B cell (primary cell): ENCODE measurements at regions not wholly inside any gene's neighbourhood (a gene's known extent, or its start where the extent isn't known, plus 50 kb on each side); places are given as distances from the start of the nearest gene placed in this dataset.

Experiments
- ATAC-seq: fragments of 200-7000 bp; cut with Tn5 transposase; one replicate; pipeline ENCODE4 v1.10.0; 2021; ENCODE audit warnings: low read depth, mild to moderate bottlenecking, moderate number of reproducible peaks, moderate library complexity
- CTCF ChIA-PET: fragments of 350-600 bp; sonication (Branson Sonifier 250); formaldehyde crosslinking; loops from one replicate; lab custom pipeline; 2021; ENCODE audit warnings: antibody characterized with exemption, inconsistent platforms; lab: Charles Lee
- POLR2A ChIA-PET: fragments of 350-600 bp; sonication (Branson Sonifier 250); formaldehyde crosslinking; loops from one replicate; lab custom pipeline; 2021; ENCODE audit warnings: antibody characterized with exemption; lab: Charles Lee
- DNase-seq: peaks from one replicate; pipeline ENCODE4 v3.0.0; 2013
- H2AFZ ChIP-seq: 2 replicates; pipeline ENCODE4 v1.6.1; 2012; ENCODE audit warnings: mild to moderate bottlenecking, low read depth, low read length; ENCODE audit not compliant: insufficient read depth, poor library complexity, severe bottlenecking
- H3K27ac ChIP-seq, 2 donors: 1 replicate in 1 of 2; 2 replicates in 1 of 2; pipeline ENCODE4 v1.5.1; 2012 to 2013; ENCODE audit warnings: low read length in 2 of 2, mild to moderate bottlenecking in 2 of 2, moderate library complexity in 1 of 2
- H3K27me3 ChIP-seq, 4 experiments: fragments of 200-600 bp in 1 of 4; sonication (generic) in 1 of 4; replicated peaks in 1 of 4; 1 replicate in 2 of 4; 2 replicates in 2 of 4; pipeline versions ENCODE4 v1.6.1 to v1.7.0; 2013 to 2016; ENCODE audit warnings: low read length in 3 of 4, mild to moderate bottlenecking in 2 of 4, mixed read lengths in 1 of 4, moderate library complexity in 1 of 4; ENCODE audit not compliant: insufficient read depth in 4 of 4, control insufficient read depth in 3 of 4; ENCODE audit errors: control extremely low read depth in 1 of 4
- H3K36me3 ChIP-seq, 2 experiments: replicated peaks in 1 of 2; 1 replicate in 1 of 2; 2 replicates in 1 of 2; pipeline versions ENCODE4 v1.6.1 to v1.7.1; 2013; ENCODE audit warnings: low read length in 1 of 2; ENCODE audit not compliant: insufficient read depth in 2 of 2, control insufficient read depth in 1 of 2; ENCODE audit errors: control extremely low read depth in 1 of 2, extremely low read depth in 1 of 2
- H3K4me1 ChIP-seq, 2 donors: fragments of 200-600 bp in 1 of 2; sonication (generic) in 1 of 2; 1 replicate in 1 of 2; 2 replicates in 1 of 2; pipeline versions ENCODE4 v1.5.1 to v1.6.1; 2013 to 2017; ENCODE audit warnings: low read length in 2 of 2; ENCODE audit not compliant: control insufficient read depth in 2 of 2, insufficient read depth in 2 of 2
- H3K4me2 ChIP-seq: replicated peaks from 2 replicates; pipeline ENCODE3; 2012; ENCODE audit warnings: mild to moderate bottlenecking, low read depth, low read length; ENCODE audit not compliant: poor library complexity, severe bottlenecking
- H3K4me3 ChIP-seq, 5 experiments: fragments of 200-600 bp in 1 of 5; sonication (generic) in 1 of 5; 1 replicate in 3 of 5; 2 replicates in 2 of 5; pipeline versions ENCODE4 v1.5.1 to v1.7.0; 2011 to 2016; ENCODE audit warnings: low read length in 4 of 5, mild to moderate bottlenecking in 4 of 5, low read depth in 2 of 5, control low read depth in 1 of 5, moderate library complexity in 1 of 5; ENCODE audit not compliant: insufficient read depth in 1 of 5; ENCODE audit errors: control extremely low read depth in 1 of 5, extremely low read depth in 1 of 5
- H3K79me2 ChIP-seq: fragments of 200-600 bp; sonication (generic); one replicate; pipeline ENCODE4 v1.6.0; 2016; ENCODE audit warnings: low read length; ENCODE audit not compliant: control insufficient read depth, insufficient read depth
- H3K9ac ChIP-seq: fragments of 200-600 bp; sonication (generic); 2 replicates; pipeline ENCODE4 v1.6.1; 2017; ENCODE audit warnings: mild to moderate bottlenecking, low read length, moderate library complexity
- H3K9me3 ChIP-seq, 3 donors: one replicate each; pipeline versions ENCODE4 v1.6.1 to v1.7.1; 2013; ENCODE audit warnings: low read length in 2 of 3; ENCODE audit not compliant: control insufficient read depth in 2 of 3, insufficient read depth in 1 of 3; ENCODE audit errors: control extremely low read depth in 1 of 3
- H4K20me1 ChIP-seq: 2 replicates; pipeline ENCODE4 v1.6.0; 2012; ENCODE audit warnings: mild to moderate bottlenecking, low read length; ENCODE audit not compliant: insufficient read depth, control insufficient read depth, poor library complexity, severe bottlenecking
- H3K27ac Mint-ChIP-seq: one replicate; pipeline ENCODE4 v1.8.0; 2021; ENCODE audit warnings: mixed read lengths
- H3K27me3 Mint-ChIP-seq: one replicate; pipeline ENCODE4 v1.8.0; 2021; ENCODE audit warnings: mixed read lengths
- H3K4me1 Mint-ChIP-seq: one replicate; pipeline ENCODE4 v1.8.0; 2021; ENCODE audit warnings: mixed read lengths
- H3K4me3 Mint-ChIP-seq: one replicate; pipeline ENCODE4 v1.8.0; 2021; ENCODE audit warnings: mixed read lengths
- H3K9me3 Mint-ChIP-seq: one replicate; pipeline ENCODE4 v1.8.0; 2022; ENCODE audit warnings: mixed read lengths; ENCODE audit not compliant: insufficient read depth
- EZH2 ChIP-seq: IDR thresholded peaks from 2 replicates; pipeline ENCODE4 v1.6.1; 2012; ENCODE audit warnings: borderline replicate concordance, low read depth, mild to moderate bottlenecking, moderate library complexity, low read length; ENCODE audit not compliant: insufficient read depth, poor library complexity, severe bottlenecking
- whole genome bisulfite sequencing: methylation state at CpG from one replicate; pipeline ENCODE4 v1.1.5; 2013; ENCODE audit warnings: missing lambda C conversion rate; ENCODE audit not compliant: insufficient coverage; 5-methylcytosine and 5-hydroxymethylcytosine counted together
- intact Hi-C: fragments of 100-400 bp; cut with micrococcal nuclease; formaldehyde crosslinking; loops from one replicate; pipeline ENCODE4 v1.10.0; 2022
- TF ChIP-seq, protein P1 (sequence below): fragments of 200-600 bp; IDR thresholded peaks from one replicate; pipeline ENCODE4 v1.8.0; 2022; ENCODE audit warnings: antibody characterized with exemption, mild to moderate bottlenecking

DNA sequence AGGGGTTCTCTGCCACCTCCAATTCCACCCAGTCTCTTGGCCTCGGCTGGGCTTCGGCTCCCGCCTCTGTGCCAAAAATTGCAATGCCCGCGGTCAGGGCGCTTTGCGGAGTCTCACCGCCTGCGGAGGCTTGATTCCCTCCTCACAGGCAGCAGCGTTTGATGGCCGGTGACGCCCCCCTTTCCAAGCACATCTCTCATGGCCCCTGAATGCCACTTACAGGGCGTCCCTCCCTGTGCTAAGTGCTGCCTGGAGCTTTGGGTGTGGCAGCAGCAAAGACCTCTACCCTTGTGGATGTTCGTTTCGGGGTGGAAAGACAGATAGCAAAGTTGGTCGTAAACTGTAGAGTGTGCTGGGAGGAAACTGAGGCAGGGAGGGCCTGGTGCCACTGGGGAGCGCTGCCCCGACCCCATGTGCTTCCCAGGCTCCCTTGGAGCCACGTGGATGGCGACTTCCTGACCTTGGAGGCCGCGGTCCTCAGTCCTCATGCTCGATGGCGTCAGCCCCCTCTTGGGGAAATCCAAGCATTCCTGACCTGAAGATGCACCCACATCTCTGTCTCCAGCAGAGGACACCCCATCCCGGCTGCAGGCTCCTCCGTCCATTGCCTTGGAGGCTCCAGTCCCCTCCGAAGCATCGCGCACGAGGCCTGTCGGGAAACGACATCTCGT, 249.2 kb upstream of the IRX4 start:
- Histone ChIP-seq H3K4me1 (no peaks in the 10 kb centered on the region), H4K20me1 (no peaks in the 10 kb centered on the region), H3K4me3 (no peak overlapping the region), H3K36me3 (no peaks in the 10 kb centered on the region), H3K4me2 (no peak overlapping the region), H3K27me3 (no peaks in the 10 kb centered on the region), H3K27ac (no peak overlapping the region), H3K9me3 (peaks cover 0 to 16% (median 0%) of the 10 kb centered on the region in 3 donors), H3K79me2 (no peaks in the 10 kb centered on the region), H2AFZ (no peak overlapping the region), H3K9ac (no peak overlapping the region)
- ChIA-PET CTCF (no interaction called here), POLR2A (no interaction called here)
- ATAC-seq = no peak
- intact Hi-C loops = no loop called here
- TF ChIP-seq EZH2 = no peak
- TF ChIP-seq, protein P1, sequence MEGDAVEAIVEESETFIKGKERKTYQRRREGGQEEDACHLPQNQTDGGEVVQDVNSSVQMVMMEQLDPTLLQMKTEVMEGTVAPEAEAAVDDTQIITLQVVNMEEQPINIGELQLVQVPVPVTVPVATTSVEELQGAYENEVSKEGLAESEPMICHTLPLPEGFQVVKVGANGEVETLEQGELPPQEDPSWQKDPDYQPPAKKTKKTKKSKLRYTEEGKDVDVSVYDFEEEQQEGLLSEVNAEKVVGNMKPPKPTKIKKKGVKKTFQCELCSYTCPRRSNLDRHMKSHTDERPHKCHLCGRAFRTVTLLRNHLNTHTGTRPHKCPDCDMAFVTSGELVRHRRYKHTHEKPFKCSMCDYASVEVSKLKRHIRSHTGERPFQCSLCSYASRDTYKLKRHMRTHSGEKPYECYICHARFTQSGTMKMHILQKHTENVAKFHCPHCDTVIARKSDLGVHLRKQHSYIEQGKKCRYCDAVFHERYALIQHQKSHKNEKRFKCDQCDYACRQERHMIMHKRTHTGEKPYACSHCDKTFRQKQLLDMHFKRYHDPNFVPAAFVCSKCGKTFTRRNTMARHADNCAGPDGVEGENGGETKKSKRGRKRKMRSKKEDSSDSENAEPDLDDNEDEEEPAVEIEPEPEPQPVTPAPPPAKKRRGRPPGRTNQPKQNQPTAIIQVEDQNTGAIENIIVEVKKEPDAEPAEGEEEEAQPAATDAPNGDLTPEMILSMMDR = no peak
- H3K4me1 Mint-ChIP-seq = no peaks in the 10 kb centered on the region
- H3K9me3 Mint-ChIP-seq = no peaks in the 10 kb centered on the region
- WGBS = 90% methylated on average over 32 of the region's 33 CpGs
- DNase-seq = no peak
- H3K4me3 Mint-ChIP-seq = no peak overlapping the region
- no peak overlapping the region for H3K27ac Mint-ChIP-seq
- H3K27me3 Mint-ChIP-seq = no peaks in the 10 kb centered on the region

DNA sequence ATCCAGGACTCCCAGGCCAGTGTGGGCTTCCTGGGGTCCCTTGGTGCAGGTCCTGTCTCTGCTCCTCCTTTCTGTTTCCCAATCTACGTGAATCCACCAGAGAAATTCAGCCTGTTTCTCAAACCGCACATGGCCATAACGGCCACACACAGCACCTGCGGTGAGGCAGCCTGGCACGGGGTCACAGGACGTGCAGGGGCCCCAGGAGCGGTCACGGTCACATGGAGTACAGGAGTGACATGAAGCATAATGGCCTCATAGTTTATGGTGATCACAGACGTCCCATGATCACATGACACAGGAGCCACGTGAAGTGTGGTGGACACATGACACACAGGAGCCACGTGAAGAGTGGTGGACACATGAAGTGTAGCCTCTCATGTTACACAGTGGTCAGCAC, 248.5 kb upstream of the IRX4 start:
- Histone ChIP-seq H3K4me2 (no peak overlapping the region), H3K27me3 (no peaks in the 10 kb centered on the region), H3K27ac (no peak overlapping the region), H3K4me3 (no peak overlapping the region), H2AFZ (no peak overlapping the region), H3K9ac (no peak overlapping the region), H3K79me2 (no peaks in the 10 kb centered on the region), H4K20me1 (no peaks in the 10 kb centered on the region), H3K36me3 (no peaks in the 10 kb centered on the region), H3K9me3 (peaks cover 0 to 15% (median 0%) of the 10 kb centered on the region in 3 donors), H3K4me1 (no peaks in the 10 kb centered on the region)
- H3K27ac Mint-ChIP-seq = no peak overlapping the region
- no peaks in the 10 kb centered on the region for H3K4me1 Mint-ChIP-seq
- ATAC-seq (no peak), DNase-seq (no peak)
- ChIA-PET POLR2A (no interaction called here), CTCF (no interaction called here)
- no peaks in the 10 kb centered on the region for H3K9me3 Mint-ChIP-seq
- TF ChIP-seq, protein P1 = no peak
- TF ChIP-seq EZH2 = no peak
- intact Hi-C loops = no loop called here
- WGBS = 92% methylated on average over 11 of the region's 11 CpGs
- no peaks in the 10 kb centered on the region for H3K27me3 Mint-ChIP-seq
- no peak overlapping the region for H3K4me3 Mint-ChIP-seq
